DMS 273 (cell line): ENCODE measurements at regions not wholly inside any gene's neighbourhood (a gene's known extent, or its start where the extent isn't known, plus 50 kb on each side); places are given as distances from the start of the nearest gene placed in this dataset.
"Not testable (repeated sequence)": the region's sequence is repeated elsewhere in the genome, so short reads cannot be mapped to it uniquely, and the experiment has no call there.

ENCODE experiments used
- DNase-seq: peaks from one replicate; lab custom pipeline; 2025; ENCODE audit not compliant: unreplicated experiment; lab: John Stamatoyannopoulos, UW

DNA sequence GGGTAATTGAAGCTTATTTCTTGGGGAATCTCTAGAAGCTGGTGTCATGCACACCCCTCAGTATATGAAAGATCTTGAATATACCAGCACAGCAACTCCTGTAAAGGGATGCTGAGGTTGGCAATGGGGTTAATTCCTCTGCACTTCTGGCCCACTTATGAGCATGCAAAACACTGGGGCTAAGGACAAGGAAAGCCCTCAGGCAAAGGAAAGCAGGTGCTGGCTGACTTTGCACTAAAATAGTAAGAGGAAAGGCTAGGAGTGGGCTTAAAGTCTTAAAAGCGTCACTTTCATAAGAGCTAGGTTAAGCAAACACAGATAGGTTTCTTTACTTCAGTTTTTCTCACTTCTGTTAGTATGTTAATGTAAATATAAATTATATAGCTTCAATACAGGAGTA, 572.6 kb upstream of the LUZP2 start:
- DNase-seq, result no peak

DNA sequence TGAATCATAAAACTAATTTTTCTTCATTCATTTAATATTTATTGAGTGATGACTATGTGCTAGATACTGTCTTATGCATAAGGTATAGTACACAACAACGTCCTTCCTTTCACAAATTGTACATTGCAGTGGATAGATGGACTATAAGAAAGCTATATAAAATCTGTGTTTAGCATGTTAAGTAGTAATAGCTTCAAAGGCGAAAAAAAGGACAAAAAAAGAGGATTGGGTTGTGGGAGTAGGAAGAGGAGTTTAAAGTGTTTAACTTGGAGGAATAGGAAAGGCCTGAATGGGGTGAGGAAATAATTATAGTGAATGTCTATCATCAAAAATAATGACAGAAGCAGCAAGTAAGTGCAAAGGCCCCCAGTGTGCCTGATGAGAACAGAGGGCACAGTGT, 565.4 kb upstream of the LUZP2 start:
- DNase-seq, result no peak

DNA sequence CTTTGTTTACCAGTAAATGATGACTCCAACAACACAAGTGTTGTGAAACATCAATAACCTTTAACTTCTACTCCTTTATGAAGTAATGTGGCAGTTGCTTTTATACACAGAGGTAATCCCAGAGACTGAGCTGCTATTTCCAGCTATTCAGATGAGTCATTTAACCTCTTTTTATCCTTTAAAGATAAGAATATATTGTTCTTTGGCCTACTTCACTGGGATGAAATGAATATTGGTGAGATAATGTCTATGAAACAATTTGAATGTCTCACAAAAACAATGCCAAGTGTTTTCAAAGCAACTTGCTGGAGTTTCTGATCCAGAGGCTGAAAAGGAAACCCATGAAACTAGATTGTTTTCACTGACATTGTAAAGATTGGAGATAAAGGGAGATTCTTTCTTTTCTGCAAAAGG, 564.4 kb upstream of the LUZP2 start:
- no peak for DNase-seq

DNA sequence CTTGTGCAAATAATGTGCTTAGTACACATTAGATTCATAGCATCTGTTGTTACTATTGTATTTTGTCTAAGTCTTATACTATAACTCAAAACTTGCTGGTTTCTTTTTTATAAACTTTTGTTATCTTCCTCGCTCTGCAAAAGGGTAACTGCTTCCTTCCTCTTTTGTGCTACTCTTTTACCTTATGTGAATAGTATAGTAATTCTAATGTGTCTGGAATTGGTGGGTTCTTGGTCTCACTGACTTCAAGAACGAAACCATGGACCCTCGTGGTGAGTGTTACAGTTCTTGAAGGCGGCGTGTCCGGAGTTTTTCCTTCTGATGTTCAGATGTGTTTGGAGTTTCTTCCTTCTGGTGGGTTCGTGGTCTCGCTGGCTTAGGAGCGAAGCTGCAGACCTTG, 563.1 kb upstream of the LUZP2 start:
- DNase-seq, result no peak

DNA sequence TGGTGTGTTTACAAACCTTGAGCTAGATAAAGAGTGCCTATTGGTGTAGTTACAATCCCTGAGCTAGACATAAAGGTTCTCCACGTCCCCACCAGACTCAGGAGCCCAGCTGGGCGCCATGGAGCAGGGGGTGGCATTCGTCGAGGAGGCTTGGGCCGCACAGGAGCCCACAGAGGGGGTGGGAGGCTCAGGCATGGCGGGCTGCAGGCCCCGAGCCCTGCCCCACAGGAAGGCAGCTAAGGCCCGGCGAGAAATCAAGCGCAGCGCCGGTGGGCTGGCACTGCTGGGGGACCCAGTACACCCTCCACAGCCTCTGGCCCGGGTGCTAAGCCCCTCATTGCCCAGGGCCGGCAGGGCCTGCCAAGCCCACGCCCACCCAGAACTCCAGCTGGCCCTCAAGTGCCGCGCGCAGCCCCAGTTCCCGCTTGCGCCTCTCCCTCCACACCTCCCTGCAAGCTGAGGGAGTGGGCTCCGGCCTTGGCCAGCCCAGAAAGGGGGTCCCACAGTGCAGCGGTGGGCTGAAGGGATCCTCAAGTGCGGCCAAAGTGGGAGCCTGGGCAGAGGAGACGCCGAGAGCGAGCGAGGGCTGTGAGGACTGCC, 562.1 kb upstream of the LUZP2 start:
- DNase-seq, result not testable (repeated sequence)

DNA sequence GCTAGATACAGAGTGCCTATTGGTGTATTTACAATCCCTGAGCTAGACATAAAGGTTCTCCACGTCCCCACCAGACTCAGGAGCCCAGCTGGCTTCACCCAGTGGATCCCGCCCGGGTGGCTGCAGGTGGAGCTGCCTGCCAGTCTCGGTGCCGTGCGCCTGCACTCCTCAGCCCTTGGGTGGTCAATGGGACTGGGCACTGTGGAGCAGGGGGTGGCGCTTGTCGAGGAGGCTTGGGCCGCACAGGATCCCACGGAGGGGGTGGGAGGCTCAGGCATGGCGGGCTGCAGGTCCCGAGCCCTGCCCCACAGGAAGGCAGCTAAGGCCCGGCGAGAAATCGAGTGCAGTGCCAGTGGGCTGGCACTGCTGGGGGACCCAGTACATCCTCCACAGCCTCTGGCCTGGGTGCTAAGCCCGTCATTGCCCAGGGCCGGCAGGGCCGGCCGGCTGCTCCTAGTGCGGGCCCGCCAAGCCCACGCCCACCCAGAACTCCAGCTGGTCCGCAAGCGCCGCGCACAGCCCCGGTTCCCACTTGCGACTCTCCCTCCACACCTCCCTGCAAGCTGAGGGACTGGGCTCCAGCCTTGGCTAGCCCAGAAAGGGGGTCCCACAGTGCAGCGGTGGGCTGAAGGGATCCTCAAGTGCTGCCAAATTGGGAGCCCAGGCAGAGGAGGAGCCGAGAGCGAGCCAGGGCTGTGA, 554.6 kb upstream of the LUZP2 start:
- not testable (repeated sequence) for DNase-seq

DNA sequence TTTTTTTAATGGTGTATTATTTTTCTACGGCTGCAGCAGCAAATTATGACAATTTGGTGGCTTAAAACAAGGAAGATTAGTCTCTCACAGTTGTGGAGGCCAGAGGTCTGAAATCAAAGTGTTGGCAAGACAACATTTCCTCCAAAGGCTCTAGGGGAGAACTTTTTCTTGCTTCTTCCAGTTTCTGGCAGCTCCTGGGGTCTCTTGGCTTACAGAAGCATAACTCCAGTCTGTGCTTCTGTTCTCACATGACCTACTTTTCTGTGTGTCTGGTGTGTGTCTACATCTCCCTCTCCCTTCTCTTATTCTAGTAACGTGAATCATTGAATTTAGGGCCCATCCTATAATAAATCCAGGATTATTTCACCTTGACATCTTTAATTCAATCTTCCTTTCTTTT, 551.9 kb upstream of the LUZP2 start:
- DNase-seq, result no peak

DNA sequence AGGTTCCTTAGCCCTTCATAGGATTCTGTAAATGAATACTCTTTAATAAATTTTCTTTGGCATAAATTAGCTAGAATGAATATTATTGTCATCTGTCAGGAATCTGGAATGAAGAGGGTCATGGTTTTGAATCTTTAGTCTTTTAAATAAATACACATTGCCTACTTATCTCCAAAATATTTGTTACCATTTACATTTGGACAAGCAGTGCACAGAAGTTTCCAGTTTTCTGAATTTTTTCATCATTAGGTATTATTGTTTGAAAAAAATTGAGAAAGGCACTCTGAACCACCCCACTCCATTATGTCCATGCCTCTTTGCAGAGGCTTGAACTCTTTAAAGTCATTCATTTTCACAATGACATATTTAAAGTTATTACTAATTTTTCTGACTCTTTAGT, 549.0 kb upstream of the LUZP2 start:
- no peak for DNase-seq

DNA sequence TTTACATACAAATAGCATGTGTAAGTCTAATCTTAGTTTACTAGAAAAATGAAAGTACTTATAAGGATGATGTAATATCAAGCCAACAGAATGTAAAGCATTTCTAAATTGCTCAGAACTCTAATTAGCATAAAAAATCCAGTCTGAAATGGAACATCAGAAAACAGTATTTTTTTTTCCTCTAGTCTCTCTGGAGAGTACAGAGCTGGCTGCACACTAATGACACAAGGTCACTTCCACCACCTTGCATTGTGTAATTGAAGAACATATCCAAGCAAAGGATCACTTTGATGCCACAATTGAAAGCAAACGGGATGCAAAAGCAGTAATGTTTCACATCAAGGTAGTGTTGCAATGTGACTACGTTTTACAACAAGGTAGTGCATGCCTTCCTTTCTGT, 548.0 kb upstream of the LUZP2 start:
- no peak for DNase-seq

DNA sequence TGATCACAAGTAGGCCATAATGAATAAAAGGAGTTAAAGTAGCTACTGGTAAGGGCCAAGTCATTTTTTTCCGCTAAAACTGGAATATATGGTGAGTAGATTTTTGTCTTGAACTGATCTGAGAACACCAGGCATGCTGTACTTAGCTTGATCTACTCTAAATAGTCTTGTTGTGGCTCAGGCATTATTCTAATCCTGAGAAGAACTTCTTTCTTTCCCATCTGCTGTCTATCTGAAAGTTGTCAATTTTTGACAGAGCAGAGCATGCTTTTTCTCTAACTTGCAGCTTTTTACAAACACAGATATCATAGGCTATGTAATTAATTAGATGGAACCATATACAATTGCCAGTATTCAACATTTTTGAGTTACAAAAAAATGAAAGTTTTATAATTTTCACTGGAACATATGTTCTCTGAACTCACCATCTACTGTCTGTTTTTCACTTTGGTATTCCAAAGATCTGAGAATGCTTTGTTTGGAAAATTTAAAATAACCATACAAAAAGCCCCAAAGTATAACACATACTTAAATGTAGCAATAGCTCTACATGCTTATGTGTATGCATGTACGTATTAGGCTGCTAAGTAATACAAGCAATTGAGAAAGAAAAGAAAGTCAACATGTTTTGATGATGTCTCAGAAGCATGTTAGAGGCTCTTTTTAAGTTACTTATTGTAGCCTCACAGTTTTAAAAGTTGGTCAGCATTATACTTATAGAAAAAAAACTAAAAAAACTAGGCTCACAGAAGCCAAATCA, 542.7 kb upstream of the LUZP2 start:
- no peak for DNase-seq

DNA sequence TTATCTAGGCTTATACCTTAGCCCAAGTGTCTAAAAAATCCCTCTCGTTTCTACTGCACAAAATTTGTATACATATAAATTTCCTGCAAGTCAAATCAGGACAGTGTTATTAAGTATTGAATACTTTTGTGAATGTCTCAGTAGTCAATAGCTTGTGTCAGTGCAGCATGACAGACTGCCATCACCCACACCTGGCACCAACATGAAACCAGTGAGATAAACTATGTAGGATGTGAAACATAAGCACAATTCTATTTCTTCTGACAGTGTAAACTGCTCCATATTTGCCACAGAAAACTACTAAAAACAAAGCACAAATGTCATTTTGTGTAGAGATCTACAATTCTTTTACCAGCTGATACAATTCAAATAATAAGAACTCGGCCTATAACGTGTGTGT, 542.1 kb upstream of the LUZP2 start:
- DNase-seq, result no peak

DNA sequence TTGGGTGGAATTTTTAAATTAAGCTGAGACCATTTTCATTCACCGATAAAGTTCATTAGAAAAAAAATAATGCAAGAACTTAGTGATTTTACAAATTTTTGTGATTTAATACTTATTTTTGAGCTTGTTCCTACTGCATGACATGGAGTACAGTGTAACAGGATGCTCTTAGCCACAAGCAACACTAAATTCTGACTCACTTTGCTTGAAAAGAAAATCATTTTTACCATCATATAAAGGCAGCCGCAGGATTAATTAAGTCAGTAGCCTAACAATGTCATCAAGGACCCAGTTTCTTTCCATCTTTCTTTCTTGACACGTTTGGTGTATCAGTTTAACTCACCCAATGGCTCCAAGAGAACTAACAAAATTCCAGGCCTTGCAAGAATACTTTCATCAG, 540.3 kb upstream of the LUZP2 start:
- DNase-seq, result no peak

DNA sequence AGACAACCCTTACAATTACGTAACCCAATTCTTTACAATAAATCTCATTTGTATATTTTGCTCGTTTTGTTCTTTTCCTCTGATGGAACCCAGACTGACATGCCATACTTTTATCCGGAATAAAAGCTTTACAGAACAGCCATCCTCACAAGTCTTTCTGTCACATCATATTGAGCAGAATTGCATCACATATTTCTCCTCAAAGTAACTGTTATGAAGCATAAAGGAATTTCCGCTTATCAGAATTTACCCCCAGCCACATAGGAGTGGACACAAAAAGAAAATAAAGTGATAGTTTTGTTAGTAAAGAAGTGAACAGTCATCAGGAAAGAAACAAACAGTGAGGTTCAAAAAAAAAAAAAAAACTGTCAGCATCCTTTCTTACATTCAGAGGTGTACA, 539.5 kb upstream of the LUZP2 start:
- DNase-seq, result no peak

DNA sequence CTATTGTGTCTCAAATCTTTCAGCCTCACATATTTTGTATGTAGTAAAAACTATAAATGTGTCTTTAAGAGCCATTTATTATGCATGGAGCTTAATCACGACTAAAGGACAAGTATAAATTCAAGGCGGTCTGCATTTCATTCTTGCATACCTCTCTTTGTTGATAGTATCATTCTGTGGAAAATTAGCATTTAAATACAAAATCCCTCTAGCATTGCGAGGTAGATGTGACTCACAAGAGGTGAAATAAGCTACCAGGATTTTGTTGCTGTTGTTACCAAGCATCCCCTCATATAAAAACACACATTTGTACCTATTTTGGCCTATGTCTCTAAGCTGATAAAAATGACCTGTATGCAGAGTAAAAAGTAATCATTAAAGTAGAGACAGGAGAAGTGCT, 537.4 kb upstream of the LUZP2 start:
- no peak for DNase-seq

DNA sequence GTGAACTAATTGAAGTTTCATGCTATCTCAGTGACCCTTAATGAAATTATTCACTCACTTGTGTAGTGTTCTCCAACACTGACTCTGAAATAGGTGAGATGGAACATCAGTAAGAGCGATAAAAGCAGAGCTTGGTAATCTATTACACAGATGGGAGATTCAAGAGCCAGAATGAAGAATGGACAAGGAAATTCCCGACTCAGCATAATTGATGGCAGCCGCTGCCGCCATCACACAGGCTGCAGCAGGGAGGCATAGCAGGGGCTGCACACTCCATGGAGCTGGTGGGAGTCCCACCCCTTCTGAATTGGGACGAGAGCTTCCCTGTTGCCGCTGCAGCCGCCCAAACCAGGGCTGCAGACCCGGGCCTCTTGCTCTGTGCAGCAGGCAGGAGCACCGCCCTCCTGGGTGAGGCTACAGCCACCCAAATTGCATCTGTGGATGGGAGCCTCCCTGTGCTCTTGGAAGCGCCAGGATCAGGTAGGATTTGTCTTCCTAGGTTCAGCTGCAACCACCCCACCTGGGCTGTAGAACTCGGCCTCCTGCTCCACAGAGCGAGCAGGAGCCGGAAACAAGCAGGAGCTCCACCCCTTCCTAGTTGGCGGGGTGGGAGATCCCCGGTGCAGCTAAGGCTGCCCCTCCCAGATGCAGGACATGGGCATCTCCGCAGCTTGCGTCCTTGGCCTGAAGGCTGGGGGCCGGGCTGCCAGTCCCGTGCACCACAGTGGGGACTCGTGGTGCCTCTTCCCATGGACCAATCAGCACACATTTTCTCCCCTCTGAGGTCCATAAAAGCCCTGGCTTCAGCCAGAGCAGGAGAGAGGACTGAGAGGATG, 535.1 kb upstream of the LUZP2 start:
- no peak for DNase-seq

DNA sequence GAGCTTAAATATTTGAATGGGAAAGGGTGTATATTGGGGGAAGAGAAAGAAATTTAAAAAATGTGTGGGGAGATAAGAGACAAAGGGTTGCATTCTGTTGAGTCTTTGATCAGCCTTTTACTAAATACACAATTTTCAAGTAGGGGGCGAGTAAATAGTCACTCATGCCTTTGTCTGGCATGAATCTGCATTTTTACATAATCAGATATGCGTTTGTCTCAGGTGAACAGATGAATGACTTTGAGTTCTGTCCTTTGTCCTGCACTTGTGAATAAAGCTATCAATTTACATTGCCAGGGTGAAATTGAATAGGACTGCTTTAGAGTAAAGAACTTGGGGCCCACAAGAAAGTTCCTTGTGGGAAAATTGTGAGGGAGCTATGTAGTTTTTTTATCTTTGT, 523.6 kb upstream of the LUZP2 start:
- DNase-seq, result no peak

DNA sequence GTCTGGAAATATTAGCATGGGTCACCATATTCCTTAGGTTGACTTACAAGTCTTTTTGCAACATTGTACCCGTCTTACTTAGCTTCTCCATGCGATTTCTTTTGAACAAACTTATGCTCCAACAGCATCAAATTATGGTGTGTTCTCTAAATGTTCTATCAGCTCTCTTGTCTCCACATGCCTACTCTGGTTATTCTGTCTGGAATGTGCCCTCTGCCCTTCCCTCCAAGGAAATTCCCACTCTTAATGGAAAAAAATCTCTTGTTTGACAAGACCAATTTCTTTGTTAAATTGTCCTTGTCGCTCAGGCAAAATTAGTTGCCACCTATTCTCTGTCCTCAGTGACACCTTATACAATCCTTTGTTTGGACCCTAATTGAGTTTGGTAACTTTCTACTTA, 522.8 kb upstream of the LUZP2 start:
- no peak for DNase-seq

DNA sequence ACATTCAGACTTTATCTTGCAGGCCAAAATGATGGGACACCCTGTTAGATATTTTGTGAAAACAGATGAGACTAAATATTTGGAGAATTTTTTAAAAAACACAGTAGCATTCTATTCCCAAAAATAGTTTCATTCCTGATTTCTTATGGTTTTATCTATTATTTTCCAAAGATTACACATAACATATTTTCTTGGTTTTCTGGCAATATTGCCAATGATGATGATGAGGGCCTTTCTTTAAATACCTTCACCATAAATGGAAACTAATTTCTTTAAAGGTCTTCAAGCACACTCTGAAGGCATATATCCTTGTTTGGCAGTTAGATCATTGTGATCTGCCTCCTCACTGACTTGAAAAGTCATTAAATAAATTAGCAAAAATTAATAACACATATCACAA, 522.3 kb upstream of the LUZP2 start:
- DNase-seq, result no peak

DNA sequence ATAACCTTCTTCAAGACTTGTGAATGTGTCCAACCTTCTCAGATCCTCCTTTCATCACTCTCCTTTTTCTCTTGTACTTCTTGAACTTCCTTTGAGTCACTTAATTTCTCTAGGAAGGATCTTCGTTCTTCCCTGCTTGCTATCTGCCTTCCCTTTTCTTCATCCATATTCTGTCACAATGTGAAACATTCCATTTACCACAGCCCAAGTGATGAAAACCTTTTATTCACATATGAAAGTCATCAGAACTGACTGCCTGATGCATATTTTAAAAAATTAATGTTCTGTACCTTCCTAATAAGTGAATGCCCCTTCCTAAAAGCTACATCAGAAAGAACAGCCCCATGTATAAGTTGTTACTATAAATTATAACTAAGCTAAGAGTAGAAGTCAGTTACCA, 520.4 kb upstream of the LUZP2 start:
- DNase-seq, result no peak

DNA sequence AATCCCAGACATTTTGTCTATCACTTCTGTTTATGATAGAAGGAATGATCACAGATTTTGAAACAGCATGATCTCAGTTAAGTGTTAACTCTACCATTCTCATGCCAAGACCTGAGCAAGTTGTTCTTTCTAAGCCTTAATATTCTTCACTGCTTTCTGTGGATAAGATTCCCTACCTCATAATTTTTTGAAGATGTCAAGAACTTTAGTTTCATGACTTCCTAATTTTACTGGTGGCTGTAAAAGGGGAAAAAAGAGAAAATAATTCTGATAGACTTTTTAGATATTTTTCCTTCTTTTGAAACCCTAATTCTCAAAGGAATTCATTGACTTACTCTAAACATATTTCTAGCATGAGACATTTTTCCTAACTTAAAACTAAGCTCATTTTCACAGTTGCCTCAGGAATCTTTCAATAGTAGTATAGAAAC, 520.0 kb upstream of the LUZP2 start:
- no peak for DNase-seq

DNA sequence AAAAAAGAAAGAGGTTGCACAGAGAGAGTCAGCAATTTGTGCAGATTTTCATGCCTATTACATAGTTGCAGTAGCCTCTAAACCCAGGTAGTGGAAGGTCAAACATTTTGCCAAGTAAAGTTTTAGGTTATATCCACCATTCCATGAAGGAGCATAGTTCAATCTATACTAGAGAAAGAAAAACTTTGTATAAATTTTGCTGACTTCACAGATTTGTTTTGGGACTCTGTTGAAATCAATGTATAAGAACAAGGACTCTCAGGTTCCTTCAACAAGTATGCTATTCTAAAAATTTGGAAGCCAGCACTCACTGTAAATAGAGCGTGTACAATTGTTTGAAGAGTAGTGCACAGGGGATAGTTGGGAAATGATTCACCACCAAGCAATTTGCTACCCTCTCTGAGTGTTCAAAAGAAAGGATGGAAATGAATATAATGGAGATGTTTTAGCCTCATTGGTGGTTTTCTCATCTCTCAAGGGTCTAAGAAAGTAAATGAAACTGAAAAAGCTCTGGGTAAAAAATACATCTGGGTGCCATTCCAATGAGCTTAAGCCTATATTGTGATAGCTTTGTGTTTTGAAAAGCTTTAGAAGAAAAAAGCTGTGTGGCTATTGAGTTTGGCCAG, 508.4 kb upstream of the LUZP2 start:
- DNase-seq, result no peak
